ENCODE measurements at regions not wholly inside any gene's neighbourhood (a gene's known extent, or its start where the extent isn't known, plus 50 kb on each side); places are given as distances from the start of the nearest gene placed in this dataset.

- TF ChIP-seq, protein P1, sequence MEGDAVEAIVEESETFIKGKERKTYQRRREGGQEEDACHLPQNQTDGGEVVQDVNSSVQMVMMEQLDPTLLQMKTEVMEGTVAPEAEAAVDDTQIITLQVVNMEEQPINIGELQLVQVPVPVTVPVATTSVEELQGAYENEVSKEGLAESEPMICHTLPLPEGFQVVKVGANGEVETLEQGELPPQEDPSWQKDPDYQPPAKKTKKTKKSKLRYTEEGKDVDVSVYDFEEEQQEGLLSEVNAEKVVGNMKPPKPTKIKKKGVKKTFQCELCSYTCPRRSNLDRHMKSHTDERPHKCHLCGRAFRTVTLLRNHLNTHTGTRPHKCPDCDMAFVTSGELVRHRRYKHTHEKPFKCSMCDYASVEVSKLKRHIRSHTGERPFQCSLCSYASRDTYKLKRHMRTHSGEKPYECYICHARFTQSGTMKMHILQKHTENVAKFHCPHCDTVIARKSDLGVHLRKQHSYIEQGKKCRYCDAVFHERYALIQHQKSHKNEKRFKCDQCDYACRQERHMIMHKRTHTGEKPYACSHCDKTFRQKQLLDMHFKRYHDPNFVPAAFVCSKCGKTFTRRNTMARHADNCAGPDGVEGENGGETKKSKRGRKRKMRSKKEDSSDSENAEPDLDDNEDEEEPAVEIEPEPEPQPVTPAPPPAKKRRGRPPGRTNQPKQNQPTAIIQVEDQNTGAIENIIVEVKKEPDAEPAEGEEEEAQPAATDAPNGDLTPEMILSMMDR (IDR thresholded peaks at IDR 0.05; ENCODE audit: extremely low read depth in 1 of 2, insufficient read depth in 1 of 2, low read depth in 1 of 2, low read length in 2 of 2): no peak
- TF ChIP-seq, protein P2, sequence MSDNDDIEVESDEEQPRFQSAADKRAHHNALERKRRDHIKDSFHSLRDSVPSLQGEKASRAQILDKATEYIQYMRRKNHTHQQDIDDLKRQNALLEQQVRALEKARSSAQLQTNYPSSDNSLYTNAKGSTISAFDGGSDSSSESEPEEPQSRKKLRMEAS (IDR thresholded peaks at IDR 0.05; ENCODE audit: insufficient read depth, insufficient read length): no peak
Measured at GRCh38 chr13:80476953-80477352, 136.0 kb upstream of the SPRY2 start.

Measured in endothelial cell of umbilical vein (primary cell).